ENCODE measurements at regions not wholly inside any gene's neighbourhood (a gene's known extent, or its start where the extent isn't known, plus 50 kb on each side); places are given as distances from the start of the nearest gene placed in this dataset.

- H3K4me3 ChIP-seq (ENCODE audit: low read length) = no peak overlapping the region
- no peaks in the 10 kb centered on the region for H3K36me3 ChIP-seq (ENCODE audit: insufficient read depth, low read length)
- H3K4me1 ChIP-seq (ENCODE audit: insufficient read depth, low read length) = 0 out of 2 replicates have a peak, but pooled peaks cover 6% of the 10 kb centered on the region
- H3K27me3 ChIP-seq (ENCODE audit: insufficient read depth, low read length) = no peaks in the 10 kb centered on the region
- H3K27ac ChIP-seq (ENCODE audit: low read depth, low read length) = no peak overlapping the region
- WGBS = 92% methylated on average over 2 of the region's 2 CpGs
- H3K9me3 ChIP-seq (ENCODE audit: insufficient read depth, low read depth, low read length) = no peaks in the 10 kb centered on the region
- H3K9ac ChIP-seq (ENCODE audit: low read depth, low read length) = no peak overlapping the region
Observed at GRCh38 chr5:56508249-56508648, 275.1 kb upstream of the ANKRD55 start.

GRCh38 chr5:56507351-56507930, 274.3 kb upstream of the ANKRD55 start:
- H3K9me3 ChIP-seq (ENCODE audit: insufficient read depth, low read depth, low read length) = no peaks in the 10 kb centered on the region
- H3K27me3 ChIP-seq (ENCODE audit: insufficient read depth, low read length) = no peaks in the 10 kb centered on the region
- WGBS = 98% methylated on average over 2 of the region's 2 CpGs
- H3K27ac ChIP-seq (ENCODE audit: low read depth, low read length) = no peak overlapping the region
- no peaks in the 10 kb centered on the region for H3K36me3 ChIP-seq (ENCODE audit: insufficient read depth, low read length)
- no peak overlapping the region for H3K4me3 ChIP-seq (ENCODE audit: low read length)
- 0 out of 2 replicates have a peak, but pooled peaks cover 6% of the 10 kb centered on the region for H3K4me1 ChIP-seq (ENCODE audit: insufficient read depth, low read length)
- H3K9ac ChIP-seq (ENCODE audit: low read depth, low read length) = no peak overlapping the region

GRCh38 chr5:56506211-56506965, 273.3 kb upstream of the ANKRD55 start:
- H3K9me3 ChIP-seq (ENCODE audit: insufficient read depth, low read depth, low read length) = no peaks in the 10 kb centered on the region
- no peaks in the 10 kb centered on the region for H3K36me3 ChIP-seq (ENCODE audit: insufficient read depth, low read length)
- H3K27ac ChIP-seq (ENCODE audit: low read depth, low read length) = no peak overlapping the region
- 0 out of 2 replicates have a peak, but pooled peaks cover 6% of the 10 kb centered on the region for H3K4me1 ChIP-seq (ENCODE audit: insufficient read depth, low read length)
- no peaks in the 10 kb centered on the region for H3K27me3 ChIP-seq (ENCODE audit: insufficient read depth, low read length)
- no peak overlapping the region for H3K9ac ChIP-seq (ENCODE audit: low read depth, low read length)
- WGBS = 95% methylated on average over 4 of the region's 4 CpGs
- no peak overlapping the region for H3K4me3 ChIP-seq (ENCODE audit: low read length)

- no peaks in the 10 kb centered on the region for H3K27me3 ChIP-seq (ENCODE audit: insufficient read depth, low read length)
- no peaks in the 10 kb centered on the region for H3K4me1 ChIP-seq (ENCODE audit: insufficient read depth, low read length)
- H3K4me3 ChIP-seq (ENCODE audit: low read length) = no peak overlapping the region
- H3K36me3 ChIP-seq (ENCODE audit: insufficient read depth, low read length) = no peaks in the 10 kb centered on the region
- H3K9me3 ChIP-seq (ENCODE audit: insufficient read depth, low read depth, low read length) = no peaks in the 10 kb centered on the region
- 90% methylated on average over 3 of the region's 3 CpGs for WGBS
- H3K9ac ChIP-seq (ENCODE audit: low read depth, low read length) = no peak overlapping the region
- H3K27ac ChIP-seq (ENCODE audit: low read depth, low read length) = no peak overlapping the region
Observed at GRCh38 chr5:56503929-56504328, 270.8 kb upstream of the ANKRD55 start.

GRCh38 chr5:56501781-56502557, 268.8 kb upstream of the ANKRD55 start:
- WGBS = 95% methylated on average over 4 of the region's 5 CpGs
- Histone ChIP-seq H3K9ac (ENCODE audit: low read depth, low read length) (no peak overlapping the region), H3K4me3 (ENCODE audit: low read length) (no peak overlapping the region), H3K4me1 (ENCODE audit: insufficient read depth, low read length) (no peaks in the 10 kb centered on the region), H3K27me3 (ENCODE audit: insufficient read depth, low read length) (no peaks in the 10 kb centered on the region), H3K9me3 (ENCODE audit: insufficient read depth, low read depth, low read length) (no peaks in the 10 kb centered on the region), H3K36me3 (ENCODE audit: insufficient read depth, low read length) (no peaks in the 10 kb centered on the region), H3K27ac (ENCODE audit: low read depth, low read length) (no peak overlapping the region)

GRCh38 chr5:56499901-56500300, 266.8 kb upstream of the ANKRD55 start:
- no peaks in the 10 kb centered on the region for H3K4me1 ChIP-seq (ENCODE audit: insufficient read depth, low read length)
- whole genome bisulfite sequencing = 91% methylated on average over 5 of the region's 5 CpGs
- no peak overlapping the region for H3K4me3 ChIP-seq (ENCODE audit: low read length)
- no peak overlapping the region for H3K27ac ChIP-seq (ENCODE audit: low read depth, low read length)
- no peaks in the 10 kb centered on the region for H3K36me3 ChIP-seq (ENCODE audit: insufficient read depth, low read length)
- H3K27me3 ChIP-seq (ENCODE audit: insufficient read depth, low read length) = no peaks in the 10 kb centered on the region
- no peak overlapping the region for H3K9ac ChIP-seq (ENCODE audit: low read depth, low read length)
- no peaks in the 10 kb centered on the region for H3K9me3 ChIP-seq (ENCODE audit: insufficient read depth, low read depth, low read length)

- WGBS = 92% methylated on average over 4 of the region's 4 CpGs
- H3K4me3 ChIP-seq (ENCODE audit: low read length) = no peak overlapping the region
Observed at GRCh38 chr5:56499491-56499890, 266.4 kb upstream of the ANKRD55 start.

GRCh38 chr5:56498759-56499395, 265.7 kb upstream of the ANKRD55 start:
- H3K27me3 ChIP-seq (ENCODE audit: insufficient read depth, low read length) = no peaks in the 10 kb centered on the region
- H3K27ac ChIP-seq (ENCODE audit: low read depth, low read length) = no peak overlapping the region
- no peak overlapping the region for H3K9ac ChIP-seq (ENCODE audit: low read depth, low read length)
- no peaks in the 10 kb centered on the region for H3K36me3 ChIP-seq (ENCODE audit: insufficient read depth, low read length)
- no peaks in the 10 kb centered on the region for H3K9me3 ChIP-seq (ENCODE audit: insufficient read depth, low read depth, low read length)
- 0 out of 2 replicates have a peak, but pooled peaks cover 4% of the 10 kb centered on the region for H3K4me1 ChIP-seq (ENCODE audit: insufficient read depth, low read length)
- WGBS = 92% methylated on average over 24 of the region's 24 CpGs
- no peak overlapping the region for H3K4me3 ChIP-seq (ENCODE audit: low read length)

More at GRCh38 chr5:56499491-56499890, 266.4 kb upstream of the ANKRD55 start:
- H3K27ac ChIP-seq (ENCODE audit: low read depth, low read length) = no peak overlapping the region
- no peaks in the 10 kb centered on the region for H3K9me3 ChIP-seq (ENCODE audit: insufficient read depth, low read depth, low read length)
- no peak overlapping the region for H3K9ac ChIP-seq (ENCODE audit: low read depth, low read length)
- H3K4me1 ChIP-seq (ENCODE audit: insufficient read depth, low read length) = no peaks in the 10 kb centered on the region
- H3K36me3 ChIP-seq (ENCODE audit: insufficient read depth, low read length) = no peaks in the 10 kb centered on the region
- H3K27me3 ChIP-seq (ENCODE audit: insufficient read depth, low read length) = no peaks in the 10 kb centered on the region

- 94% methylated on average over 5 of the region's 5 CpGs for WGBS
- H3K9ac ChIP-seq (ENCODE audit: low read depth, low read length) = no peak overlapping the region
- no peak overlapping the region for H3K4me3 ChIP-seq (ENCODE audit: low read length)
- H3K4me1 ChIP-seq (ENCODE audit: insufficient read depth, low read length) = 0 out of 2 replicates have a peak, but pooled peaks cover 4% of the 10 kb centered on the region
- H3K27ac ChIP-seq (ENCODE audit: low read depth, low read length) = no peak overlapping the region
- no peaks in the 10 kb centered on the region for H3K27me3 ChIP-seq (ENCODE audit: insufficient read depth, low read length)
- no peaks in the 10 kb centered on the region for H3K36me3 ChIP-seq (ENCODE audit: insufficient read depth, low read length)
- H3K9me3 ChIP-seq (ENCODE audit: insufficient read depth, low read depth, low read length) = no peaks in the 10 kb centered on the region
Observed at GRCh38 chr5:56496581-56497063, 263.5 kb upstream of the ANKRD55 start.

GRCh38 chr5:56494300-56494731, 261.2 kb upstream of the ANKRD55 start:
- Histone ChIP-seq H3K4me1 (ENCODE audit: insufficient read depth, low read length) (0 out of 2 replicates have a peak, but pooled peaks cover 4% of the 10 kb centered on the region), H3K27me3 (ENCODE audit: insufficient read depth, low read length) (no peaks in the 10 kb centered on the region), H3K9me3 (ENCODE audit: insufficient read depth, low read depth, low read length) (no peaks in the 10 kb centered on the region), H3K4me3 (ENCODE audit: low read length) (no peak overlapping the region), H3K36me3 (ENCODE audit: insufficient read depth, low read length) (no peaks in the 10 kb centered on the region), H3K9ac (ENCODE audit: low read depth, low read length) (no peak overlapping the region), H3K27ac (ENCODE audit: low read depth, low read length) (no peak overlapping the region)
- WGBS = 76% methylated on average over 7 of the region's 7 CpGs

All from HUES64 (cell line).